HepG2 (cell line): ENCODE measurements at regions not wholly inside any gene's neighbourhood (a gene's known extent, or its start where the extent isn't known, plus 50 kb on each side); places are given as distances from the start of the nearest gene placed in this dataset.
A peak's percentile ranks its signal among the peaks of the same experiment; 100 is the strongest.

Experiments
- AGO1 ChIP-seq: fragments of 200-400 bp; formaldehyde crosslinking; IDR thresholded peaks from 2 replicates; pipeline ENCODE4 v1.6.1; 2017; ENCODE audit warnings: mild to moderate bottlenecking, low read depth, low read length, moderate library complexity; ENCODE audit not compliant: poor library complexity, severe bottlenecking
- CCAR2 ChIP-seq: fragments of 200-400 bp; formaldehyde crosslinking; optimal IDR thresholded peaks from 2 replicates; pipeline ENCODE3; 2018; ENCODE audit warnings: low read depth, mild to moderate bottlenecking, low read length, moderate library complexity
- FUBP1 ChIP-seq: sonication (generic); formaldehyde crosslinking; IDR thresholded peaks from 2 replicates; pipeline ENCODE4 v1.5.1; 2020; ENCODE audit warnings: missing genetic modification reagents, mild to moderate bottlenecking, borderline replicate concordance
- GLI4 ChIP-seq: sonication (generic); formaldehyde crosslinking; IDR thresholded peaks from 2 replicates; pipeline ENCODE4 v1.5.1; 2020; ENCODE audit warnings: missing genetic modification reagents, mild to moderate bottlenecking, moderate library complexity, borderline replicate concordance
- IRF2 ChIP-seq: IDR thresholded peaks from 2 replicates; pipeline ENCODE4 v1.6.1; 2018; ENCODE audit warnings: missing genetic modification reagents, missing compliant biosample characterization
- MTF2 ChIP-seq: sonication (generic); formaldehyde crosslinking; IDR thresholded peaks from 2 replicates; pipeline ENCODE4 v1.5.0; 2020; ENCODE audit warnings: missing genetic modification reagents, borderline replicate concordance
- NR2F2 ChIP-seq: IDR thresholded peaks from 2 replicates; pipeline ENCODE4 v1.6.1; 2012; ENCODE audit warnings: low read depth, inconsistent platforms, borderline replicate concordance
- PHF21A ChIP-seq: sonication (generic); formaldehyde crosslinking; IDR thresholded peaks from 2 replicates; pipeline ENCODE4 v1.5.0; 2020; ENCODE audit warnings: mild to moderate bottlenecking, missing genetic modification reagents
- POGZ ChIP-seq: sonication (generic); formaldehyde crosslinking; IDR thresholded peaks from 2 replicates; pipeline ENCODE4 v1.4.0; 2020; ENCODE audit warnings: mild to moderate bottlenecking, missing genetic modification reagents
- PRDM15 ChIP-seq: sonication (generic); formaldehyde crosslinking; IDR thresholded peaks from 2 replicates; pipeline ENCODE4 v1.4.0; 2020; ENCODE audit warnings: missing genetic modification reagents
- TARDBP ChIP-seq: sonication (generic); formaldehyde crosslinking; IDR thresholded peaks from 2 replicates; pipeline ENCODE4 v1.8.0; 2022; ENCODE audit warnings: mild to moderate bottlenecking, missing genetic modification reagents
- TFDP1 ChIP-seq: IDR thresholded peaks from 2 replicates; pipeline ENCODE4 v1.6.1; 2016; ENCODE audit warnings: missing compliant biosample characterization, missing genetic modification reagents, borderline replicate concordance
- ZNF142 ChIP-seq: sonication (generic); formaldehyde crosslinking; IDR thresholded peaks from 2 replicates; pipeline ENCODE4 v1.4.0; 2020; ENCODE audit warnings: missing genetic modification reagents
- ZNF513 ChIP-seq: sonication (generic); formaldehyde crosslinking; conservative IDR thresholded peaks from 2 replicates; pipeline ENCODE4 v1.5.0; 2020; ENCODE audit warnings: missing genetic modification reagents
- ZNF550 ChIP-seq: sonication (generic); formaldehyde crosslinking; IDR thresholded peaks from 2 replicates; pipeline ENCODE4 v1.4.0; 2020; ENCODE audit warnings: mild to moderate bottlenecking, missing genetic modification reagents, borderline replicate concordance
- ZNF772 ChIP-seq: sonication (generic); formaldehyde crosslinking; IDR thresholded peaks from 2 replicates; pipeline ENCODE4 v1.5.0; 2020; ENCODE audit warnings: mild to moderate bottlenecking, missing genetic modification reagents

- TF ChIP-seq ZNF142 (CRISPR knock-in tag) (no peak), GLI4 (no peak), AGO1 (no peak), IRF2 (CRISPR knock-in tag) (no peak), FUBP1 (no peak), CCAR2 (no peak), PHF21A (CRISPR knock-in tag) (no peak), ZNF772 (no peak), TARDBP (CRISPR knock-in tag) (0 out of 2 replicates have a peak, but pooled peaks have one; percentile 27), ZNF550 (CRISPR knock-in tag) (no peak), TFDP1 (CRISPR knock-in tag) (no peak), ZNF513 (CRISPR knock-in tag) (no peak), MTF2 (CRISPR knock-in tag) (no peak), NR2F2 (peak; percentile 66), POGZ (no peak; the same call in 1 of the 2 replicates), PRDM15 (CRISPR knock-in tag) (no peak)
Measured at GRCh38 chr3:30193625-30194044, 412.8 kb upstream of the TGFBR2 start (continued).
